ENCODE measurements at regions not wholly inside any gene's neighbourhood (a gene's known extent, or its start where the extent isn't known, plus 50 kb on each side); places are given as distances from the start of the nearest gene placed in this dataset.

DNA sequence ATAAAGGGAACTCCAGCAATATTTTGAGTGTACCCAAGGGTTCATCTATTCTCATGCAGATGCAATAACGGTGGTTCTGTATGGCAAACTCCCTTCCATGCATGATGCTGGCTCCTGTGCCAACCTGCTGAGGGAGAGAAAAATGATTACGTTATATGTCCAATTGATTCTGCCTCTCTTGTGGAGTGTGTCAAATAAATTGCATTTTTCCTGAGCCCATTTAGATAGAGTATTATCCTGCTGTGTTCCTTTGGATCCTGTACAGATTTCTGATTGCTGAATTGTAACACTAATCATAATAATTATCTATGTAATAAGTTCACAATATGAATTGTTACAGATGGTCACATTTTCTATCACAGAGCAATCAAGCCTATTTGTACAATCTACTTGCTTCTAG is 821.7 kb downstream of the C4orf33 start:
- FAIRE-seq: no peak
- DNase-seq (ENCODE audit: low read depth in 1 of 2, low spot score in 1 of 2): no peak
- no peak for TF ChIP-seq TFCP2L1 (CRISPR knock-in tag; IDR thresholded peaks at IDR 0.05)
- TF ChIP-seq MAZ (IDR thresholded peaks at IDR 0.05; ENCODE audit: borderline replicate concordance, low read depth, low read length): no peak
- no peak for TF ChIP-seq USF2 (IDR thresholded peaks at IDR 0.05)
- TF ChIP-seq HOXB5 (CRISPR knock-in tag; IDR thresholded peaks at IDR 0.05): no peak
- no peak for TF ChIP-seq NPAS2 (CRISPR knock-in tag; IDR thresholded peaks at IDR 0.05; ENCODE audit: borderline replicate concordance)
- no peak for ATAC-seq
- POLR2A ChIA-PET: no interaction called here
- 36% methylated on average over 2 of the region's 2 CpGs for WGBS (ENCODE audit: missing lambda C conversion rate)
- CTCF ChIA-PET: no interaction called here
- Histone ChIP-seq H3K4me1 (no peaks in the 10 kb centered on the region), H3K4me3 (no peak overlapping the region), H3K9me3 (no peaks in the 10 kb centered on the region), H3K4me2 (no peak overlapping the region), H3K27ac (no peak overlapping the region)

DNA sequence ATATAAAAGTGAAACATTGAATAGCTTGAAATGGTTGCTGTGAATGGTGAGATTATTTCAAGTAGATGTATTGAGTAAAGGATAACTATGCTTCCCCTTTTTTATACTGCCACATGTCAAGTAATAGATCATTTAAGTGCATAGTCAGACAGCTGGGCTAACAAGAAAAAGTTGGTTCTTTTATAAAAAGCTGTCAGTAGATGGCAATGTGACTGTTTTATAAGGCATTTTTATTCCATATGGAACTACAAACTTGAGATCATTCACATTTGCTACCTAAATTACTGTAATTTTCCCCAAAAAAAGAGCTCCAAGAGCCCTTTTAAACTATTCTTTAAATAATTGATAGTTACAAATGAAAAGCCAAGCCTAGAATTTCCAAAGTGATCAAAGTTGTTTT is 831.0 kb downstream of the C4orf33 start:
- CTCF ChIA-PET: interaction anchor here (1.0 kb wide), 1 partner anchor 33 kb away, joined by 3 read pairs; no protein-coding TSS in a partner anchor
- no peak for DNase-seq (ENCODE audit: low read depth in 1 of 2, low spot score in 1 of 2)

DNA sequence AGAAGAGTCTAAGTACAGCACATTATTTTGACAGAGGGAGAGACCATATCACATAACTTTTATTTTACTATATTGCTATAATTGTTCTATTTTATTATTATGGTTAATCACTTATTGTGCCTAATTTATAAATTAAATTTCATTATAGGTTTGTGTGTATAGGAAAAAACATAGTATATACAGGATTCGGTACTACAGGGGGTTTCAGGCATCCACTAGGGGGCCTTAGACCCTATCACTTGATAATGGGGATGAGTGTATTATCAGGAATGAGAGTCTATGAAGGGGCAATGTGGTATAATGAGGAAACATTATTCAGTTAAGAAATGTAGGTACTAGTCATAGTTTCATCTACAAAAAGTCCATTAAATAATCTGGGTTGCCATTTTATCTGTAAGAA is 833.1 kb downstream of the C4orf33 start:
- 18% methylated on average over 1 of the region's 1 CpG for WGBS (ENCODE audit: missing lambda C conversion rate)
- peak in 1 of 2 experiments; percentile 4 for DNase-seq (ENCODE audit: low read depth in 1 of 2, low spot score in 1 of 2)
- ATAC-seq: peak in 1 of 2 experiments; percentile 64; a peak in 3 of 6 replicates

More for the DNA sequence above, 831.0 kb downstream of the C4orf33 start:
- no peak for TF ChIP-seq MYC (IDR thresholded peaks at IDR 0.05; ENCODE audit: borderline replicate concordance, low read length)
- no peak for TF ChIP-seq ESRRA (IDR thresholded peaks at IDR 0.05; ENCODE audit: borderline replicate concordance, low read length)
- TF ChIP-seq POLR2A (IDR thresholded peaks at IDR 0.05; ENCODE audit: low read length): no peak
- TF ChIP-seq JUNB (IDR thresholded peaks at IDR 0.05): no peak
- TF ChIP-seq MAFK (IDR thresholded peaks at IDR 0.05; ENCODE audit: partially characterized antibody): no peak
- TF ChIP-seq RAD21 (conservative IDR thresholded peaks at IDR 0.05 in 1 of 2, IDR thresholded peaks at IDR 0.05 in 1 of 2): peak; percentile 24 to 30; a peak in 2 of 5 replicates
- no peak for TF ChIP-seq USF2 (IDR thresholded peaks at IDR 0.05)
- TF ChIP-seq NR3C1 (IDR thresholded peaks at IDR 0.05): no peak
- no peak for TF ChIP-seq CHD2 (IDR thresholded peaks at IDR 0.05; ENCODE audit: low read length, partially characterized antibody)
- no peak for TF ChIP-seq GATA3 (IDR thresholded peaks at IDR 0.05; ENCODE audit: borderline replicate concordance)
- TF ChIP-seq, protein P1, sequence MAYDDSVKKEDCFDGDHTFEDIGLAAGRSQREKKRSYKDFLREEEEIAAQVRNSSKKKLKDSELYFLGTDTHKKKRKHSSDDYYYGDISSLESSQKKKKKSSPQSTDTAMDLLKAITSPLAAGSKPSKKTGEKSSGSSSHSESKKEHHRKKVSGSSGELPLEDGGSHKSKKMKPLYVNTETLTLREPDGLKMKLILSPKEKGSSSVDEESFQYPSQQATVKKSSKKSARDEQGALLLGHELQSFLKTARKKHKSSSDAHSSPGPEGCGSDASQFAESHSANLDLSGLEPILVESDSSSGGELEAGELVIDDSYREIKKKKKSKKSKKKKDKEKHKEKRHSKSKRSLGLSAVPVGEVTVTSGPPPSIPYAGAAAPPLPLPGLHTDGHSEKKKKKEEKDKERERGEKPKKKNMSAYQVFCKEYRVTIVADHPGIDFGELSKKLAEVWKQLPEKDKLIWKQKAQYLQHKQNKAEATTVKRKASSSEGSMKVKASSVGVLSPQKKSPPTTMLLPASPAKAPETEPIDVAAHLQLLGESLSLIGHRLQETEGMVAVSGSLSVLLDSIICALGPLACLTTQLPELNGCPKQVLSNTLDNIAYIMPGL (CRISPR knock-in tag; IDR thresholded peaks at IDR 0.05; ENCODE audit: borderline replicate concordance): no peak
- TF ChIP-seq, protein P2, sequence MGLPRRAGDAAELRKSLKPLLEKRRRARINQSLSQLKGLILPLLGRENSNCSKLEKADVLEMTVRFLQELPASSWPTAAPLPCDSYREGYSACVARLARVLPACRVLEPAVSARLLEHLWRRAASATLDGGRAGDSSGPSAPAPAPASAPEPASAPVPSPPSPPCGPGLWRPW (IDR thresholded peaks at IDR 0.05): no peak
- TF ChIP-seq, protein P3, sequence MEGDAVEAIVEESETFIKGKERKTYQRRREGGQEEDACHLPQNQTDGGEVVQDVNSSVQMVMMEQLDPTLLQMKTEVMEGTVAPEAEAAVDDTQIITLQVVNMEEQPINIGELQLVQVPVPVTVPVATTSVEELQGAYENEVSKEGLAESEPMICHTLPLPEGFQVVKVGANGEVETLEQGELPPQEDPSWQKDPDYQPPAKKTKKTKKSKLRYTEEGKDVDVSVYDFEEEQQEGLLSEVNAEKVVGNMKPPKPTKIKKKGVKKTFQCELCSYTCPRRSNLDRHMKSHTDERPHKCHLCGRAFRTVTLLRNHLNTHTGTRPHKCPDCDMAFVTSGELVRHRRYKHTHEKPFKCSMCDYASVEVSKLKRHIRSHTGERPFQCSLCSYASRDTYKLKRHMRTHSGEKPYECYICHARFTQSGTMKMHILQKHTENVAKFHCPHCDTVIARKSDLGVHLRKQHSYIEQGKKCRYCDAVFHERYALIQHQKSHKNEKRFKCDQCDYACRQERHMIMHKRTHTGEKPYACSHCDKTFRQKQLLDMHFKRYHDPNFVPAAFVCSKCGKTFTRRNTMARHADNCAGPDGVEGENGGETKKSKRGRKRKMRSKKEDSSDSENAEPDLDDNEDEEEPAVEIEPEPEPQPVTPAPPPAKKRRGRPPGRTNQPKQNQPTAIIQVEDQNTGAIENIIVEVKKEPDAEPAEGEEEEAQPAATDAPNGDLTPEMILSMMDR (IDR thresholded peaks at IDR 0.05): peak; percentile 25; the same call in 1 of the 3 replicates
- no peak for TF ChIP-seq RNF2 (IDR thresholded peaks at IDR 0.05; ENCODE audit: borderline replicate concordance, low read depth)
- Histone ChIP-seq H3K4me1 (no peaks in the 10 kb centered on the region), H3K9me3 (no peaks in the 10 kb centered on the region), H3K4me3 (no peak overlapping the region), H3K4me2 (no peak overlapping the region), H3K27ac (no peak overlapping the region)
- no peak for FAIRE-seq
- POLR2A ChIA-PET: no interaction called here
- no peak for ATAC-seq

More for the DNA sequence above, 833.1 kb downstream of the C4orf33 start:
- TF ChIP-seq ELK1 (IDR thresholded peaks at IDR 0.05; ENCODE audit: low read depth, low read length): no peak
- peak in 1 of 2 experiments; percentile 13; a peak in 1 of 5 replicates for TF ChIP-seq RAD21 (conservative IDR thresholded peaks at IDR 0.05 in 1 of 2, IDR thresholded peaks at IDR 0.05 in 1 of 2)
- CTCF ChIA-PET: no interaction called here
- no peak for FAIRE-seq
- Histone ChIP-seq H3K4me1 (no peaks in the 10 kb centered on the region), H3K9me3 (no peaks in the 10 kb centered on the region), H3K4me3 (no peak overlapping the region), H3K27ac (no peak overlapping the region), H3K4me2 (no peak overlapping the region)
- POLR2A ChIA-PET: no interaction called here

Data from A549 (cell line).